GM12864 (cell line): ENCODE measurements at regions not wholly inside any gene's neighbourhood (a gene's known extent, or its start where the extent isn't known, plus 50 kb on each side); places are given as distances from the start of the nearest gene placed in this dataset.
"Not testable (repeated sequence)": the region's sequence is repeated elsewhere in the genome, so short reads cannot be mapped to it uniquely, and the experiment has no call there.

Experiments
- DNase-seq: peaks from one replicate; pipeline ENCODE4 v3.0.0-alpha.2; 2011; ENCODE audit warnings: low read depth
- H3K4me3 ChIP-seq: 2 replicates; pipeline ENCODE4 v1.5.1; 2011; ENCODE audit warnings: mild to moderate bottlenecking, low read depth, low read length, control low read depth
- CTCF ChIP-seq: IDR thresholded peaks from 2 replicates; pipeline ENCODE4 v1.5.1; 2011; ENCODE audit warnings: low read depth, mild to moderate bottlenecking, moderate library complexity, low read length, control low read depth, inconsistent platforms; ENCODE audit errors: missing control alignments

GRCh38 chr16:6695666-6696065 lies 637.0 kb upstream of the RBFOX1 start:
- no peak overlapping the region for H3K4me3 ChIP-seq
- no peak for DNase-seq
- no peak for TF ChIP-seq CTCF

- no peak for DNase-seq
- H3K4me3 ChIP-seq: no peak overlapping the region
- TF ChIP-seq CTCF: no peak
Measured at GRCh38 chr16:6694636-6695035, 638.0 kb upstream of the RBFOX1 start.

- H3K4me3 ChIP-seq, DNase-seq: not testable (repeated sequence)
Measured at GRCh38 chr16:6693418-6693817, 639.2 kb upstream of the RBFOX1 start.

- DNase-seq: no peak
- no peak overlapping the region for H3K4me3 ChIP-seq
- no peak for TF ChIP-seq CTCF
Measured at GRCh38 chr16:6692874-6693273, 639.8 kb upstream of the RBFOX1 start.

- no peak for TF ChIP-seq CTCF
- DNase-seq: no peak
- H3K4me3 ChIP-seq: no peak overlapping the region
Measured at GRCh38 chr16:6690741-6691140, 641.9 kb upstream of the RBFOX1 start.

- TF ChIP-seq CTCF: no peak
- H3K4me3 ChIP-seq: no peak overlapping the region
- DNase-seq: no peak
Measured at GRCh38 chr16:6689643-6690042, 643.0 kb upstream of the RBFOX1 start.

- DNase-seq: no peak
- H3K4me3 ChIP-seq: no peak overlapping the region
- no peak for TF ChIP-seq CTCF
Measured at GRCh38 chr16:6687593-6687992, 645.1 kb upstream of the RBFOX1 start.

GRCh38 chr16:6684076-6684673 lies 648.5 kb upstream of the RBFOX1 start:
- peak; percentile 8 for TF ChIP-seq CTCF
- no peak for DNase-seq
- no peak overlapping the region for H3K4me3 ChIP-seq
